ENCODE measurements at regions not wholly inside any gene's neighbourhood (a gene's known extent, or its start where the extent isn't known, plus 50 kb on each side); places are given as distances from the start of the nearest gene placed in this dataset.

DNA sequence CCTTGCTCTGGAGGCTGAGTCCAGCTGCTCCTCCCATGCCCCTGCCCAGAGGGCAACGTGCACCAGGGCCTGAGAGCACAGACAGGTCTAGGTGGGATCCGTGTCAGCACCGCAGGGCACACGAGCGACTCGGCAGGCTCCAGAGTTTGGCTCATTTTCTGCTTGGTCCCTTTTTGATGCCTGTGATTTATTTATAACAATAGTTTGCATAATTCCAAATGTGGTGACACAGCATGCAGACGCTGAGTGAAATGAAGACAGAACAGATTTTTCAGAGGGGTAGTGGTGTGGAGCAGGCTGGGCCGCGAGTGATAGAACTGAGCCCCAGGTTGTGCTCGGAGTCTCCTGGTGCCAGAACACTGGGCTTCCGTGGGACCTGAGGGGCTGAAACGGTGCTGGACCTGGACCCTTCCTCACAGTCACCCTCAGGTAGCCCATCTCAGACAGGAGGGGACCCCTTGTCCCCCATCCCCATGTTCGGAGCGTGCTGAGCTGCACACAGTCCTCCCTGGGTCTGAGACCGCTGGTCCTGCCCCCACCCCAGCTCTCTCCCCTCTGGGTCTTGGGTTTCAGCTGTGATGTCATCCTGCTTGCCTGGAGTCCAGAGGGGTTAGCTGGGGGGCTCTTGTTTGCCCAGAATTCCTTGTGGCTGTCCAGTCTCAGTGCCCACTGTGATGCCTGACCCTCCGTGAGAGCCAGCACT, 95.9 kb downstream of the METRNL start:
- no peaks in the 10 kb centered on the region for H3K27me3 ChIP-seq (replicated peaks; ENCODE audit: control insufficient read depth, insufficient read depth, low read length)

DNA sequence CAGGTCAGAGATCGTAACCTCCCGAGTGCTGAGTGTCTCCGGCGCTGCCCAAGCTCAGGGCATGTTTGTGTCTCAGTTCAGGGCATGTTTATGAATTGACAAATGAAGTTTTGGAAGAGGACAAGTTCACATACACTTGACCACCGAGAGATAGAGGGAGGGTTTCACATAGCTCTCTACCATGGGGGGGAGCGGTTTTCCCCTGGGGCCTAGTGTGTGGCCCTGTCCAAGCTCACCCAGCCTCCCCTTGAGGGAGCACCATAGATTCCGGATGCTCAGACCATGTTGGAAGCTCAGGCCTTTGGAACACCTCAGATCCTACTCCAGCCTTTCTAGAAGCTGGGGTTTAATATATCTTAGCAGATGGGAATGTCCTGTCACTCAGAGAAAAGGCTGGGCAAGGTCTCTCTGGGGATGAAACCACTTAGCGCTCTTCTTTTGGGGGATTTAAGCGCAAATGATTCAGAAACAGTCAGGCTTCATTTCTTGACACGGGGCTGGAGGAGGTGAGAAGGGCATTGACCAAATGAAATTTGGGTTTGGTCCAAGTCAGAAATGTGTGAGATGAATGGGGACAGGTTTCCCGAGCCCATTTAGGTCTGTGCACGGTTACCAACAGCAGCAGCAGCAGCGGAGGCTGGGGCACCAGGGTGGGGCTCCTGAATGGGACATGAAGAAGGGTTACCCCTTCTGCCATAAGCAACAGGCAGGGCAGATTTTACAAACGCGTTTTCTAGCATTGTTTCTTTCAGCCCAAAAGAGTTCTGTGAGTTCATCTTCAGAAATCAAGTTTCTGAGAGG, 96.6 kb downstream of the METRNL start:
- H3K27ac Mint-ChIP-seq (ENCODE audit: unreplicated experiment) = no peak overlapping the region
- intact Hi-C loops (cut with micrococcal nuclease; ENCODE audit: unreplicated experiment) = no loop called here
- CTCF ChIA-PET = no interaction called here

More for the DNA sequence above, 95.9 kb downstream of the METRNL start:
- Mint-ChIP-seq H3K9me3 (ENCODE audit: unreplicated experiment) (no peaks in the 10 kb centered on the region), H3K27me3 (ENCODE audit: insufficient read depth, unreplicated experiment) (no peaks in the 10 kb centered on the region), H3K36me3 (ENCODE audit: insufficient read depth, unreplicated experiment) (peaks cover 5% of the 10 kb centered on the region), H3K27ac (ENCODE audit: unreplicated experiment) (no peak overlapping the region), H3K4me3 (ENCODE audit: unreplicated experiment) (no peak overlapping the region), H3K4me1 (ENCODE audit: low read depth, unreplicated experiment) (no peaks in the 10 kb centered on the region)
- peak in 1 of 2 experiments; percentile 23 for DNase-seq
- Histone ChIP-seq H3K4me3 (ENCODE audit: low read depth, low read length) (no peak overlapping the region), H3K4me1 (peaks cover 20% of the 10 kb centered on the region), H3K9me3 (no peaks in the 10 kb centered on the region), H3K36me3 (ENCODE audit: control insufficient read depth, insufficient read depth, low read length) (no peaks in the 10 kb centered on the region)
- TF ChIP-seq, protein P1, sequence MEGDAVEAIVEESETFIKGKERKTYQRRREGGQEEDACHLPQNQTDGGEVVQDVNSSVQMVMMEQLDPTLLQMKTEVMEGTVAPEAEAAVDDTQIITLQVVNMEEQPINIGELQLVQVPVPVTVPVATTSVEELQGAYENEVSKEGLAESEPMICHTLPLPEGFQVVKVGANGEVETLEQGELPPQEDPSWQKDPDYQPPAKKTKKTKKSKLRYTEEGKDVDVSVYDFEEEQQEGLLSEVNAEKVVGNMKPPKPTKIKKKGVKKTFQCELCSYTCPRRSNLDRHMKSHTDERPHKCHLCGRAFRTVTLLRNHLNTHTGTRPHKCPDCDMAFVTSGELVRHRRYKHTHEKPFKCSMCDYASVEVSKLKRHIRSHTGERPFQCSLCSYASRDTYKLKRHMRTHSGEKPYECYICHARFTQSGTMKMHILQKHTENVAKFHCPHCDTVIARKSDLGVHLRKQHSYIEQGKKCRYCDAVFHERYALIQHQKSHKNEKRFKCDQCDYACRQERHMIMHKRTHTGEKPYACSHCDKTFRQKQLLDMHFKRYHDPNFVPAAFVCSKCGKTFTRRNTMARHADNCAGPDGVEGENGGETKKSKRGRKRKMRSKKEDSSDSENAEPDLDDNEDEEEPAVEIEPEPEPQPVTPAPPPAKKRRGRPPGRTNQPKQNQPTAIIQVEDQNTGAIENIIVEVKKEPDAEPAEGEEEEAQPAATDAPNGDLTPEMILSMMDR (IDR thresholded peaks at IDR 0.05; ENCODE audit: insufficient read depth in 1 of 2, low read depth in 1 of 2, low read length in 1 of 2, severe bottlenecking in 1 of 2, unreplicated experiment in 1 of 2) = no peak
- POLR2A ChIA-PET = no interaction called here
- no TSS peak for BruUV-seq (replicated peaks)
- CTCF ChIA-PET = interaction anchor here (1.4 kb wide), 1 partner anchor 92 kb away, joined by 3 read pairs; no protein-coding TSS in a partner anchor
- intact Hi-C loops (cut with micrococcal nuclease; ENCODE audit: unreplicated experiment) = no loop called here

More for the DNA sequence above, 96.6 kb downstream of the METRNL start:
- Histone ChIP-seq H3K27me3 (replicated peaks; ENCODE audit: control insufficient read depth, insufficient read depth, low read length) (no peaks in the 10 kb centered on the region), H3K4me3 (ENCODE audit: low read depth, low read length) (no peak overlapping the region), H3K36me3 (ENCODE audit: control insufficient read depth, insufficient read depth, low read length) (no peaks in the 10 kb centered on the region), H3K9me3 (no peaks in the 10 kb centered on the region), H3K4me1 (peaks cover 20% of the 10 kb centered on the region)
- BruUV-seq (replicated peaks) = no TSS peak
- Mint-ChIP-seq H3K4me1 (ENCODE audit: low read depth, unreplicated experiment) (no peaks in the 10 kb centered on the region), H3K9me3 (ENCODE audit: unreplicated experiment) (no peaks in the 10 kb centered on the region), H3K4me3 (ENCODE audit: unreplicated experiment) (no peak overlapping the region), H3K27me3 (ENCODE audit: insufficient read depth, unreplicated experiment) (no peaks in the 10 kb centered on the region), H3K36me3 (ENCODE audit: insufficient read depth, unreplicated experiment) (peaks cover 5% of the 10 kb centered on the region)
- TF ChIP-seq, protein P1 (IDR thresholded peaks at IDR 0.05; ENCODE audit: insufficient read depth in 1 of 2, low read depth in 1 of 2, low read length in 1 of 2, severe bottlenecking in 1 of 2, unreplicated experiment in 1 of 2) = no peak
- DNase-seq = peak in 1 of 2 experiments; percentile 0
- POLR2A ChIA-PET = no interaction called here

Data from Caco-2 (cell line).